ENCODE measurements at regions not wholly inside any gene's neighbourhood (a gene's known extent, or its start where the extent isn't known, plus 50 kb on each side); places are given as distances from the start of the nearest gene placed in this dataset.
"Not testable (repeated sequence)": the region's sequence is repeated elsewhere in the genome, so short reads cannot be mapped to it uniquely, and the experiment has no call there.

- TF ChIP-seq ZFX (IDR thresholded peaks at IDR 0.05; ENCODE audit: borderline replicate concordance) = no peak
- TF ChIP-seq CTCF (IDR thresholded peaks at IDR 0.05) = no peak
- H3K27ac ChIP-seq = no peak overlapping the region
Measured at GRCh38 chr12:23236066-23236780, 611.3 kb downstream of the ETNK1 start.

GRCh38 chr12:23236811-23237210 is 611.8 kb downstream of the ETNK1 start:
- TF ChIP-seq CTCF (IDR thresholded peaks at IDR 0.05) = no peak
- TF ChIP-seq ZFX (IDR thresholded peaks at IDR 0.05; ENCODE audit: borderline replicate concordance) = no peak
- no peak overlapping the region for H3K27ac ChIP-seq

- H3K27ac ChIP-seq = no peak overlapping the region
- TF ChIP-seq CTCF (IDR thresholded peaks at IDR 0.05) (no peak), ZFX (IDR thresholded peaks at IDR 0.05; ENCODE audit: borderline replicate concordance) (no peak)
Measured at GRCh38 chr12:23238190-23238589, 613.2 kb downstream of the ETNK1 start.

- H3K27ac ChIP-seq = no peak overlapping the region
- TF ChIP-seq ZFX (IDR thresholded peaks at IDR 0.05; ENCODE audit: borderline replicate concordance) (no peak), CTCF (IDR thresholded peaks at IDR 0.05) (no peak)
Measured at GRCh38 chr12:23238957-23239356, 614.0 kb downstream of the ETNK1 start.

GRCh38 chr12:23245186-23245585 is 620.2 kb downstream of the ETNK1 start:
- H3K27ac ChIP-seq = no peak overlapping the region
- TF ChIP-seq ZFX (IDR thresholded peaks at IDR 0.05; ENCODE audit: borderline replicate concordance) (no peak), CTCF (IDR thresholded peaks at IDR 0.05) (no peak)

- TF ChIP-seq ZFX (IDR thresholded peaks at IDR 0.05; ENCODE audit: borderline replicate concordance) = no peak
- no peak for TF ChIP-seq CTCF (IDR thresholded peaks at IDR 0.05)
- no peak overlapping the region for H3K27ac ChIP-seq
Measured at GRCh38 chr12:23253191-23253590, 628.2 kb downstream of the ETNK1 start.

GRCh38 chr12:23253910-23254309 is 628.9 kb downstream of the ETNK1 start:
- H3K27ac ChIP-seq = not testable (repeated sequence)

- no peak for TF ChIP-seq CTCF (IDR thresholded peaks at IDR 0.05)
- TF ChIP-seq ZFX (IDR thresholded peaks at IDR 0.05; ENCODE audit: borderline replicate concordance) = no peak
- H3K27ac ChIP-seq = no peak overlapping the region
Measured at GRCh38 chr12:23259558-23259957, 634.6 kb downstream of the ETNK1 start.

Measured in 22Rv1 (cell line).